UCSD-AML1 (cell line): ENCODE measurements at regions not wholly inside any gene's neighbourhood (a gene's known extent, or its start where the extent isn't known, plus 50 kb on each side); places are given as distances from the start of the nearest gene placed in this dataset.

ENCODE experiments used
- DNase-seq: peaks from one replicate; lab custom pipeline; 2025; ENCODE audit not compliant: unreplicated experiment; lab: John Stamatoyannopoulos, UW

- no peak for DNase-seq
Measured at GRCh38 chr2:60324536-60324935, 228.9 kb downstream of the BCL11A start.

DNA sequence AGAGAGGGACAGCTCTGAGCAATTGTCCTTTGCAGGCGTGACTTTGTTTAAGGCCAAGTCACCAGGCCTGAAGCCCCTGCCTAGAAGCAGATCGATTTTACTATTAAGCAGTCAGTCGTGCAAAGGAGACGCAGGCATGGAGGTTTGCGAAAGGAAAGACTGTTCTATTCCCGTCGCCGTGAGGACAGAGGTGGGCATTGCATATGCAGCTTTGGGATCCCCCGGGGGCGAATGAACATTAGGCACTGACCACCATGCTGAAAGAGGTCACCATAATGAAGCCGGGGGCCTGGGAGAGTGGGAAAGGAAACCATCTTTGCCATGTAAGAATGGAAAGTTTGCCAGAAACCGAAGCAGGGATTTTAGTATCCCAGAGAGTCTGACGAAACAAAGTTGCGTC lies 231.6 kb downstream of the BCL11A start:
- DNase-seq, result no peak

DNA sequence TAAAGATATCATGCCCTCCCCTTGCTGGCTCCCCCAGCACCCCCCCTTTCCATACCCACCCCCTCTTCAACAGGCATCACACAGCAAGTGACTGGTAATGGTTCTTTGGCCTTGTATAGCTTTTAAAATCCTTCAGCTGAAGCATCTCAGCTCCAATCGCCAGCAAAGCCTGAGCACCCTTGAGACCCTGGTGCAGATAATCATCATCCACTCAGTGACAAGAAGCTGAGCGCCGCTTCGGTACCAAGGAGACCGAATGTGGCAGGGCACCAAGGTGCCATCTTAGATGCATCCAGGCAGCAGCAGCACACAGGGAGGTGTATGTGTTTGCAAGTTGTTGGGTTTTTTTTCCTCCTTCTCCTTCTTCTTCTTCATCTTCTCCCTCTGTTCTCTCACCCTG lies 232.7 kb downstream of the BCL11A start:
- no peak for DNase-seq

GRCh38 chr2:60319031-60319547 lies 234.4 kb downstream of the BCL11A start:
- DNase-seq, result no peak

DNA sequence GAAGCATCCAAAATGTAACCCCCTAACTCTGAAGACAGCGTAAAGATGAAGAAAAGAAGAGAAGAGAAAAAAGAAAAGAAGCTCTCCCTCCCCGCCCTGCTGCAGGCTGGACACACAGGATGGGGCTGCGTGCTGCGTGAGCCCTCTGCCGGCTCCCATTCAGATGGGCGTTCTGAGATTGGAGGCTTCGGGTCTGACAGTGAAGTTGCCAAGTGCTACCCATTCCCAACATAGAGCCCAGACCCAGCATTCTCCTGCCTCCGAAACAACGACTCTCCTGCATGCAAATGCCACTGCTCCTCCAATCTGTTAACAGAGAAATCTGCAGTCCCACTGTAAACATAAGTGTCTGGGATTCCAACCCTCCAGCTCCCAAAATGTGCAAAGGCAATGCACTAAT lies 234.9 kb downstream of the BCL11A start:
- DNase-seq, result no peak

GRCh38 chr2:60317844-60318243 lies 235.6 kb downstream of the BCL11A start:
- no peak for DNase-seq

DNA sequence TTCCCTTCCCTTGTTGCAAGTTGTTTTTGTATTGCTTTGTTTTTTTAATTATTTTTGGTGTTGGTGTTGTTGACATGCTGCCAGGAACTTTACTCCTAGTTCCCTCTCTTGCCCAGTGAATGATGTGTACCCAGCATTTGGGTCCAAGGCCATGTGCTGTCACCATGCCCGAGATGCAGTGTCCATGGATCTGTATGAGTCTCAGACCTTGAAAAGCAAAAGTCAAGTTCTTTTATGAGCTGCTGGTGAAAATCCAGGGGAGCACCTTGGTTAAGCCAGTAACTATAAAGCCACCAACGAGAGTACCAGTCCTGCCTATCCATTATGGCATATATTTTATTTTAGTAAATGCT lies 236.4 kb downstream of the BCL11A start:
- no peak for DNase-seq

GRCh38 chr2:60316381-60317033 lies 236.9 kb downstream of the BCL11A start:
- no peak for DNase-seq

DNA sequence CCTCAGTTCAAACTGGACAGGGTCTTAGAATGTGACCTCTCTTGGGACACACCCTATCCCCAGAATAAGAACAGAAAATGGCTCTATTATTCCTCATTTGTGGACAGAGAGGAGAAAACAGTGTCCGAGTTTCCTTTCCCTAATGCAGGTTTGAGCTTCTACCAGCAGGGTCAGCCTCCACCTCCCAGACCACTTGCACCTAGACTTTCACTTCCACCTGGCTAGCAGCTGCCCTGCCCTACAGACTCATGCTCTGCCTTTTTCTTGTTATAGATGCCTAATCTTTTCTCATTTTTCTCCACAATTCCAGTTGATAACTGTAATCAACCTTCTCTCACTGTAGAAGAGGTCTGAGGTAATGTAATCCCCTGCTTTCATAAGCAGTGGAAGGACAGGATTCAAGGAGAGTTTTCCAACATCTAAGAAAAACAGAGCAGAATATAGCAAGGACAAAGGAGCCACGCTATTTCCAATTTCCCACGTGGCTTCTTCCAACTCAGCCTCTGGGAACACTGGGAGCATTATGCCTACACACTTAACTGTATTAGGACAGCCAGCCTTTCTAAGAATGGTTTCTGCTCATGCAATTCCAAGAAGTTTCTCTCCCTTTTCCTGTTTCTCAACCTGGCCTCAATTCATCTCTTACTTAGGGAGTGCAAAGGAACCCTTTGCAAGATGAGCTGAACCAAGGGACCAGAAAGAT lies 239.8 kb downstream of the BCL11A start:
- DNase-seq, result no peak

- DNase-seq, result no peak
Measured at GRCh38 chr2:60312618-60313017, 240.8 kb downstream of the BCL11A start.

DNA sequence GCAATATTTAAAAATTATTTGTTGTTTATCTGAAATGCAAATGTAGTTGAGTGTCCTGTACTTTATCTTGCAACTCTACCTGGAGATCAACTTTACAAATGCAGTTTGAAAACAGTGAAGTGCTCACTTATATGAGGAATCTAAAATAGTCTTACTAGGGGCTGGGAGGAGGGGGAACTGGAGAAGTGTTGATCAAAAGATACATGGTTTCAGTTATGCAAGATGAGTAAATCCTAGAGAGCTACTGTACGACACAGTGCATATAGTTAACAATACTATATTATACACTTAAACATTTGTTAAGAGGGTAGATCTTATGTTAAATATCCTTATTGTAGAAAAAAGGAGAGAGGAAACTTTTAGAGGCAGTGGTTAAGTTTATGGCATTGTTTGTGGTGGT lies 241.9 kb downstream of the BCL11A start:
- no peak for DNase-seq

- DNase-seq, result no peak
Measured at GRCh38 chr2:60309941-60310660, 243.4 kb downstream of the BCL11A start.

GRCh38 chr2:60309336-60309735 lies 244.1 kb downstream of the BCL11A start:
- no peak for DNase-seq

DNA sequence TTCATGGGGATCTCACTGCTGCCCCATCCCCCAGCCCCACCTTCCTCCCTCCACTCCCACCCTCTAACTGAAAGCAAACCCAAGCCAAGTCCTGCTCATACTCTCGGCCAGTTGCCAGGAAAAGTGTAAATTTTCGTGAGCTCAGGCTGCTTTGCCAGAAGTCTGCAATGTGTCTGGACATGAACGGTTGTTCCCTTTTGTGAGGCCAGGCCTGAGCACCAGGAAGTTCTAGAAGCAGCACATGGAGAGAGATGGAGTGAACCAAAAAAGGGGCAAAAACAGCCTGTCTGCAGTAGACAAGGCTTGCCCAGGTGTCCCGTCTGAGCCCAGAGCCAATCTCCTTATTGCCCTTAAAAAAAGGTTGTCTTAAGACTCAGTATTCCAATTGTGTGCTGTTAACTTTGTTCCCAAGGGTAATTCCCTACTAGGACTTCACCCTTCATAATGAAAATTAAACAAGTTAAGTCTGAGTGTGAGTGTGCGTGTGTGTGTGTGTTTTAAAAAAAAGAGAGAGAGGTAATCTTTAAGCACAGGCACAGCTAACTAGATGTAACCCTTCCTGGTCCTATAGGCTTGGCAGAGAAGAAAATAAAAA lies 247.1 kb downstream of the BCL11A start:
- peak; percentile 22 for DNase-seq

DNA sequence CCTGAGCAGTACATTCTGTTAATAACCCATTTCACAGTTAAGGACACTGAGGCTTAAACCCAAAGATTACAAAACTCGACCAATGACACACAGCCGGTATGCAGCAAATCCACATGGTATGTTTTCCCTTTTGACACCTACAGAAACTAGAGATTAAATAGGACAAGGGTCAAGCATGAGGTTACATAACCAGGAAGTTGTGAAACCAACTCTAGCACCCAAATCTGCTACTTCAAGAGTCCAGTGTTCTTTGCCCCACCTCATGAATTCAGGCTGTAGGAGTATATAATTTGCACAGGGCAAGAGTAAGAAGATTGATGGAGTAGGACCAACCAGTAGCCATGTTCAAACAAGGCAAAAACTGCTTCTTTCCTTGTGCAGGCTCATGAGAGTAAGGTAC lies 249.8 kb downstream of the BCL11A start:
- DNase-seq, result no peak

GRCh38 chr2:60302377-60303126 lies 250.9 kb downstream of the BCL11A start:
- DNase-seq, result no peak

DNA sequence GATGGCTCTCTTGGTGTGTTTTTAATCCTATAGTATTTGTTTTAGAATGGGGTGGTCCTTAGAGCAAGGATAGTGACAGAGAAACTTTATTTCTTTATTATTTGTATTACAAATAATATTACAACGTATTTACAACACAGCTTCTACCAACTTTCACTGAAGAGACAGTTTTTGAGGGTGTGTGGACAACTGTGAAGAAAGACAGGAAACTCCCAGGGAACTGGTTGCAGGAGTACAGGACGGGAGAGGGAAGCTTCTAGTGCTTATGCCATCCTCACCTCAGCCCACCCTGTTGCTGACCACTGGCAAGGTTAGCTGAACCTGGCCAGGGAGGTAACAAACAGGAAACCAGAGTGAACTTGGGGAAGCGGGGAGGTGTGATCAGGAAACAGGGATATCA lies 251.7 kb downstream of the BCL11A start:
- DNase-seq, result no peak

- DNase-seq, result no peak
Measured at GRCh38 chr2:60299179-60299578, 254.3 kb downstream of the BCL11A start.

DNA sequence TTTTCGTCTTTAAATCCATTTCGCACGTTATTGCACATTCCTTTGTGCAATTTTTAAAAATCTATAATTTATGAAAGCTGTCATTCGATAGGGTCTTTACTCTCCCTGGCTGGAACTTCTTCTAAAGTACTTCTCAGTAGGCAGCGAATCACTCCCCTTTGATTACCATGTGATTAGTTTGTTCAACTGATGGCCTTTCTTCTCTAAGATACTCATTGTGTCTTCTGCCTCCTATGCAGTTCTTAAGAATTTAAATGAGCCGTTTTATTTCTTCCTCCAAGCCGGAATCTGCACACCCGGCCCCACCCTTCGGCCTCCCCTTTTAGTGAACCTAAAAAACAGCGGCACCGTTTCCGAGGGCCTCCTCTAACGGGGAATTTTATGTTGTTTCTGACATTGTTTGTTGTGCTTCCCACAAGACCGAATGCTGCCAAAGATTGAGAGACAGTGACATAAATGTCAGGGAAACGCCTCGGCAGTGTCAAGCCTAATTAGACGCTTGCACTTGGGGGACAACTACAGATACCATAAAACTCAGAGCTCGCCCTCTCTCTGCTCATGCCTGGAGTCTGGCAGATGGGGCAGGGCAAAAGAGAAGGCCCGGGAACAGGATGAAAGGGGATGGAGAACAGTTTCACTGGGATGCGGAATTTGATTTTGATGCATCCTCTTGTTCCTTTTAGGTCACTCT lies 255.3 kb downstream of the BCL11A start:
- no peak for DNase-seq

DNA sequence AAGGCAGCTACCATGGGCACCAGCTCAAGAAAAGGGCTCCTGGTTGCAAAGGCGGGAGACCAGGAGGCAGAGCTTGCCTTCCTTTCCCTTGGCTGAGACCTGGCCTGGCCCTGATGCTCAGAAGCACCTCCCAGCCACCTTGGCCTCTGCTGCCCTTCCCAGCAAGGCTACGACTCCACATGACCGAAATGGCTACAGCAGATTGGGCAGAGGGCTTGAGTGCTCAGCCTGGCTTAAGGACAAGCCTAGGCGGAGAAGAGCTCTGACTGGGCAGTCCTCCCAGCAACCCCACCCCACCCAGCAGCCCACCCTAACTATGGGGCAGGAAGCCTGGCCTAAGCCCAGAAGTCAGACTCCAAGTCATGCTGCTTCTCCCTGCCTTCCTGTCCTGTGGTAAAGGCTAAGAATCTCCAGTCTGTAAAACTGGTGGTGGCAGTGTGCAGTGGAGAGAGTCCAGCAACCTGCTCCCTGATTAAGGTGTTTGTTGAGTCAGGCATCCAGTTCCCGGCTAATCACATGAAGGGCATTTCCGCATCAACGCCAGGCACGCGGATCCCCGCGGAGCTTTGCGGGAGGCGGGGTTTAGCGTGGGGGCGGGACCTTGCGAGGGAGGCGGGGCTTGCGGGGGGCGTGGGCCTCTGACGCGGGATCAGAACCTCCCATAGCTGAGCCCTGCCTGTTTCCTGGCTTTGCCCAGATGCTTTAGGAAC lies 256.0 kb downstream of the BCL11A start:
- no peak for DNase-seq
